ENCODE measurements at regions not wholly inside any gene's neighbourhood (a gene's known extent, or its start where the extent isn't known, plus 50 kb on each side); places are given as distances from the start of the nearest gene placed in this dataset.

- no peaks in the 10 kb centered on the region for H3K36me3 ChIP-seq (ENCODE audit: control insufficient read depth in 2 of 2, insufficient read depth in 2 of 2, low read length in 1 of 2)
- no peaks in the 10 kb centered on the region for H3K4me1 ChIP-seq (ENCODE audit: control insufficient read depth, insufficient read depth, low read length)
- ATAC-seq (no peak), FAIRE-seq (no peak), DNase-seq (ENCODE audit: low read depth, low spot score) (no peak)
- H3K27ac ChIP-seq (ENCODE audit: control insufficient read depth, insufficient read depth) = no peak overlapping the region
- RAD21 ChIA-PET (ENCODE audit: unreplicated experiment) = no interaction called here
- POLR2A ChIA-PET = no interaction called here
- H3K27me3 ChIP-seq (replicated peaks in 1 of 2; ENCODE audit: control insufficient read depth in 2 of 2, insufficient read depth in 2 of 2, low read length in 1 of 2) = peaks cover 0 to 4% of the 10 kb centered on the region in 2 experiments
- in situ Hi-C loops (cut with MboI) (no loop called here), intact Hi-C loops (cut with micrococcal nuclease; ENCODE audit: unreplicated experiment) (no loop called here)
- no peaks in the 10 kb centered on the region for H3K9me3 ChIP-seq (replicated peaks; ENCODE audit: control insufficient read depth, insufficient read depth, low read length)
- SMC1A ChIA-PET (ENCODE audit: uncharacterized antibody, unreplicated experiment) = no interaction called here
- no peak overlapping the region for H3K4me3 ChIP-seq
- H3K79me2 ChIP-seq (ENCODE audit: control insufficient read depth, insufficient read depth, low read length) = no peaks in the 10 kb centered on the region
- CTCF ChIA-PET = interaction anchor here (2.3 kb wide), 1 partner anchor 11 kb away, joined by 8 read pairs; no protein-coding TSS in a partner anchor
- no peak for TF ChIP-seq CEBPZ (IDR thresholded peaks at IDR 0.05; ENCODE audit: low read depth, low read length)
- H2AFZ ChIP-seq (ENCODE audit: control insufficient read depth, low read depth, low read length) = no peak overlapping the region
- BruUV-seq (replicated peaks) = no TSS peak
- H4K20me1 ChIP-seq (ENCODE audit: control insufficient read depth, insufficient read depth) = no peaks in the 10 kb centered on the region
- no peak overlapping the region for H3K4me2 ChIP-seq (ENCODE audit: control insufficient read depth, insufficient read depth)
- H3K9ac ChIP-seq (ENCODE audit: control insufficient read depth, insufficient read depth, low read length) = no peak overlapping the region
- 27% methylated on average over 7 of the region's 7 CpGs for WGBS (ENCODE audit: insufficient coverage, insufficient replicate concordance, low lambda C conversion rate, missing lambda C conversion rate)
Measured at GRCh38 chr5:135215617-135216470, 181.8 kb upstream of the PITX1 start.
